NCI-H187 (cell line): ENCODE measurements at regions not wholly inside any gene's neighbourhood (a gene's known extent, or its start where the extent isn't known, plus 50 kb on each side); places are given as distances from the start of the nearest gene placed in this dataset.
"Not testable (repeated sequence)": the region's sequence is repeated elsewhere in the genome, so short reads cannot be mapped to it uniquely, and the experiment has no call there.

Experiments
- DNase-seq, 2 experiments: peaks; one replicate each; lab custom pipeline; 2025; lab: John Stamatoyannopoulos, UW

- no peak for DNase-seq
Measured at GRCh38 chr5:158202801-158203200, 343.9 kb upstream of the CLINT1 start.

GRCh38 chr5:158200619-158201018 is 341.7 kb upstream of the CLINT1 start:
- DNase-seq = no peak

- no peak for DNase-seq
Measured at GRCh38 chr5:158198636-158199035, 339.7 kb upstream of the CLINT1 start.

GRCh38 chr5:158195416-158196210 is 336.7 kb upstream of the CLINT1 start:
- DNase-seq = no peak

- no peak for DNase-seq
Measured at GRCh38 chr5:158194561-158194976, 335.6 kb upstream of the CLINT1 start.

GRCh38 chr5:158193395-158193794 is 334.4 kb upstream of the CLINT1 start:
- DNase-seq = not testable (repeated sequence)

- no peak for DNase-seq
Measured at GRCh38 chr5:158180407-158180806, 321.5 kb upstream of the CLINT1 start.

GRCh38 chr5:158179271-158179670 is 320.3 kb upstream of the CLINT1 start:
- DNase-seq = no peak

GRCh38 chr5:158178535-158178934 is 319.6 kb upstream of the CLINT1 start:
- DNase-seq = no peak

GRCh38 chr5:158177146-158177545 is 318.2 kb upstream of the CLINT1 start:
- no peak for DNase-seq

- DNase-seq = no peak
Measured at GRCh38 chr5:158175934-158176481, 317.1 kb upstream of the CLINT1 start.

GRCh38 chr5:158174918-158175851 is 316.2 kb upstream of the CLINT1 start:
- DNase-seq = peak; percentile 17 to 31

GRCh38 chr5:158174026-158174425 is 315.1 kb upstream of the CLINT1 start:
- no peak for DNase-seq

GRCh38 chr5:158172005-158172404 is 313.1 kb upstream of the CLINT1 start:
- no peak for DNase-seq

- DNase-seq = no peak
Measured at GRCh38 chr5:158170534-158170933, 311.6 kb upstream of the CLINT1 start.

GRCh38 chr5:158170060-158170459 is 311.1 kb upstream of the CLINT1 start:
- DNase-seq = no peak

GRCh38 chr5:158166424-158166823 is 307.5 kb upstream of the CLINT1 start:
- DNase-seq = no peak

- DNase-seq = no peak
Measured at GRCh38 chr5:158165647-158166046, 306.7 kb upstream of the CLINT1 start.

GRCh38 chr5:158164296-158165047 is 305.5 kb upstream of the CLINT1 start:
- no peak for DNase-seq

GRCh38 chr5:158163451-158164295 is 304.7 kb upstream of the CLINT1 start:
- DNase-seq = no peak

GRCh38 chr5:158162479-158163034 is 303.6 kb upstream of the CLINT1 start:
- no peak for DNase-seq
